PFSK-1 (cell line): ENCODE measurements at regions not wholly inside any gene's neighbourhood (a gene's known extent, or its start where the extent isn't known, plus 50 kb on each side); places are given as distances from the start of the nearest gene placed in this dataset.

ENCODE experiments used
- FOXP2 ChIP-seq: optimal IDR thresholded peaks from 2 replicates; pipeline ENCODE3; 2011; ENCODE audit warnings: borderline replicate concordance, control low read depth, inconsistent platforms; ENCODE audit not compliant: insufficient read depth; ENCODE audit errors: extremely low read length, extremely low read depth
- POLR2AphosphoS5 ChIP-seq: IDR thresholded peaks from 2 replicates; pipeline ENCODE4 v1.6.1; 2012; ENCODE audit warnings: low read depth, mild to moderate bottlenecking, control low read depth, low read length, moderate library complexity

GRCh38 chr2:144170179-144170578, 349.7 kb downstream of the ZEB2 start:
- no peak for TF ChIP-seq POLR2AphosphoS5
- no peak for TF ChIP-seq FOXP2
